ENCODE measurements at regions not wholly inside any gene's neighbourhood (a gene's known extent, or its start where the extent isn't known, plus 50 kb on each side); places are given as distances from the start of the nearest gene placed in this dataset.
"Not testable (repeated sequence)": the region's sequence is repeated elsewhere in the genome, so short reads cannot be mapped to it uniquely, and the experiment has no call there.

- no peak for DNase-seq
These were observed 167.1 kb upstream of the ZNF337 start for GRCh38 chr20:25863536-25864325.

DNA sequence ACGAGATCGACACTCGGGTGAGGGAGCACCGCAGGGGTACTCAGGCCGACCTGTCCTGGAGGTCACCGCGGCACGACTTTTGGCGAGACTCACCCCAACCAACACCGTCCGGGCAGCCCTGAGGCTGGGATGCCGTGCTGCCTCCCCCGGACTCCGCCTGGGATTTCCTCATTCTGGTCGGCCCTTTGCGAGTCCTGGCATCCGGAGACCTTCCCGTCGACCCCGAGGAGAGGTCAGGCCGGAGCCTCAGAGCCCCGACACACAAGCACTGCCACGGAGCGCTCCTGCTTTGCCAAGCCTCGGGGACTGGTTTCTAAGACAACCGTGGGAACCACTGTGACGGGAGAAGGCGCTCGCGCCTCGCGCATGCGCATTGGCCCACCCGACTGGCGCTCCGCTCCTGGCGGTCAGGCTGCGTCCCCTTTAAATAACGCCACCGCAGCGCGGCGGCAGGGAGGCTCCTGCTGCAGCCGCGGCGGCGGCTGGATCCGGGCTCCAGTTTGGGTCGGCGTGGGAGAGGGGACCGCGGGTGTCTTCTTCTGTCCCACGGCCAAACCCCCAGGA lies 166.4 kb upstream of the ZNF337 start:
- DNase-seq = peak; percentile 84

DNA sequence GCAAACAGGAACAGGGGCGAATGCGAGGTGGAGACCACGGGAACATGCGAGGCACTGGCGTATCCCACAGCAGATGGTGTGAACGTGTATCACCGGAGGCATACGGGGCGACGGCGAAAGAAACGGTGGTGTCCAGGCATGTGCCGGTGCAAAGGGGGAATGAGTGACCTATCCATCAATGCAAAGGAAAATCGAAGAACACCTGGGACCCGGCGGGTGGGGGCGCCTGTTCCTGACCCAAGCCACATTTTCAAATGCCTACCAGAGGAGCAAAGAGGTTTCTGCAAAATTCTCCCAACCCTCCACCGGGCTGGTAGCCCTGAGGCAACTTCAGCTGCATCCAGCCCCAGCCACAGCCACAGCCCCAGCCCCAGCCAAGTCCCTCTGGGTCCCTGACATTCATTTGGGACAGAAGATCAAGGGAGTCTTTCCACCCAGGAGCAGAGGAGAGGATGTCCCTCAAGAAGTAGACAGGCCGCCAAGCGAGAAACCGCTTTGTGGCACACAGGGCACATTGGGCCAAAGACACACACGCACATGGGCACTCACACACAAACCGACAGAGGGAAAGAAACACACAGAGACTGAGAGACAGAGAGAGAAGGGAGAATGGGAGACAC lies 164.0 kb upstream of the ZNF337 start:
- no peak for DNase-seq

- peak; percentile 69 for DNase-seq
These were observed 163.2 kb upstream of the ZNF337 start for GRCh38 chr20:25859649-25860530.

GRCh38 chr20:25858495-25859425 lies 162.1 kb upstream of the ZNF337 start:
- no peak for DNase-seq

DNA sequence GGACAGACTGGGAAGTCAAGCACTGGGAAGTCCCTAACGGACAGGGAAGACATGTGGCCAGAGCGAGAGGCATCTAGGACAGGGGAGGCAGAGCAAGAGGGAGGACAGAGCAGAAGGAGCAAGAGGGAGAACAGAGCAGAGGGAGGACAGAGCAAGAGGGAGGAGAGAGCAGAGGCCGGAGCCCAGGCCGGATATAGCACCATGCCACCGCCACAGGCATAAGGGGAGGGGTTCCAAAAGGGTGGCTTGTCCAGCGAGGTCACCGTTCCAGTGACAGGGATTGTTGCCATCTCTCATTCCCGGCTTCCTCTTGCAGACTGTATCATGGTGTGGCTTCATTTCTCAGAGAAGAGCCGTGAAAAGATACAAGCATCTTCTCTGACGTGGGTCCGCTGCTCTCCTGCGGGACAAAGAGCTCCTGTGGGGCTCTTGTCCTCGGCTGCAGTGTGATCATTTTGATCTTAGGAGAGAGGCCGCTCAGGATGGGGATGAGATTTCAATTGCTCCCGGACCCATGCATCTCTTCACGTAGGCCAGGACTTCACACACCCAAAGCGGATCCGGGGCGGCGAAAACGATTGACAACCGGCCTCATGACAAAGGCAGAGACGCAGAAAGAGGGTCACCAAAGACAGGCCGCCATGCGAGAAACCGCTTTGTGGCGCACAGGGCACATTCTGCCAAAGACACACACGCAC lies 160.6 kb upstream of the ZNF337 start:
- not testable (repeated sequence) for DNase-seq

DNA sequence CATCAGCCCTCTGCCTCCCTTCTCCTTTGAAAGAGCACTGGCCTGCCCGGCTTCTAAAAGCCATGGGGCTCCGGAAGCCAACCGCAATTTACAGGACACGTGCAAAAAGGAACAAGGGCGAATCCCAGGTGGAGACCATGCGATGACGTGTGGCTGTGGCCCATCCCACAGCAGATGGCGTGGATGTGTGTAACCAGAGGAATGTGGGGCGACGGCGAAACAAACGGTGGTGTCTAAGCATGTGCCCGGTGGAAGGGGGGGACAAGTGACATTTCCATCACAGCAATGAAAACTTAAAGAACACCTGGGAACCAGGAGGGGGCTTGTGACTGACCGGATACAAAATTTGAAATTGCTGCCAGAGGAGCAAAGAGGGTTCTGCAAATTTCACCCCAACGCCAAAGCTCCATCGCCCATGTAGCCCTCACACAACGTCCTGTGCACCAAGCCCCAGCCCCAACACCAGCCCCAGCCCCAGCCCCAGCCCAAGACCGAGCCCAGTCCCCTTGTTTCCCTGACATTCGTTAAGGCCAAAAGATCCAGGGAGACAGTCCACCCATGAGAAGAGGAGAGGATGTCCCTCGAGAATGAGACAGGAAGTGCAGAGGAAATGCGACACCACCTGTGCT lies 159.7 kb upstream of the ZNF337 start:
- no peak for DNase-seq

DNA sequence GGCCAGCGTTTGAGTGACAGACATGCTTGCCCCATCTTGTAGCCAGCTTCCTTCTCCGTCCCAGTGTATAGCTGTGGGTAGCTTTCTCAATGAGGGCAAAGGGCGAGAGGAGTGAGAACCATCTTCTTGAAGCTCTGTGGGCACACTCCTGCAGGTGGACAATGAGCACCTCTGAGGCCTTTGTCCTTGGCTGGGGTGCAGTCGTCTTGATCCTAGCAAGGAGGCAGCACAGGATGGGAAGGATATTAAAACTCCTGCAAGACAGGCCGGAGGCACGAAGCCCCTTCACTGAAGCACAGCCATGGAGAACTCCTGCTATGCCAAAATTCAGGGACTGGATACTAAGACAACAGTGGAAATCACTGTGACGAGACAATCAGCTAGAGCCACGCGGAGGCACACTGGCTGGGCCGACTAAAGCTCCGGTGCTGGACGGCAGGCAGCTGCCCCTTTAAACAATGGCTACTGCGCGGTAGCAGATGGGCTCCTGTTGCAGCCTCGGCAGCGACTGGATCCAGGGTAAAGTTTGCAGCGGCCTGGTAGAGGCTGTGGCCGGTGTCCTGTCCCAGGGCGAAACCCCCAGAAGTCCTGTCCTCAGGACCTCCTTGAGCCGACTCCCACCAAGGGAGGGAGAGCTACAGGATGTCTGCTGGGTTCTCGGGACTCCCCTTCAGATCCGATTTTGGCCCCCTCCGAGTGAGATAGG lies 159.0 kb upstream of the ZNF337 start:
- not testable (repeated sequence) for DNase-seq

- not testable (repeated sequence) for DNase-seq
These were observed 158.0 kb upstream of the ZNF337 start for GRCh38 chr20:25854666-25855065.

DNA sequence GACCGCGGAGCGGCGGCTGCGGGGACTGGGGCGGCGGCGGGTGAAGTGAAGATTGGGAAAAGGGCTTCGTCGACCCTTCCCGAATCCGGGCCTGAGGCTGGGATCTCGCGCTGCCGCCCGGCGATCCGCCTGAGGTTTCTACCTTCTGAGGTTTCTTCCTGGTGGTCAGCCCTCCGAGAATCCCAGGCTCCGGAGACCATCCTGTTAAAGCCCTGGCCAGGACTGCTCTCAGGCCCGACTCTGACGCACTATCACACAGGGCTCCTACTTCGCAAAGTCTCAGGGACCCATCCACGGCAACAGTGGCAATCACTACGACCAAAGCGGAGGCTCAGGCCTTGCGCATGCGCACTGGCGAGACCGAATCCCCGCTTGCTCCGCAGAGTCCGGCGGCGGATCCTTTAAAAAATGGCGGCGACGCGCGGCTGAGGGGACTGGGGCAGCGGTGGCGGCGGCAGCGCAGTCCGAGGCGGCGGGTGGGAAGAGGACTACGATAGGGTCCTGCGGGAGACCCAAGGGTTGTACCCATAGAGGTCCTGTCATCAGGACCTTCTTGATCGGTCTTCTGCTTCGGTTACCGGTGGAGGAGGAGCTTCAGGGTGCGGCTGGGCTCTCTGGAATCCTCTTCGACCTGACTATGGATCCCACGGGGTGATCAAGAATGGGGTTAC lies 157.2 kb upstream of the ZNF337 start:
- DNase-seq = peak; percentile 85

DNA sequence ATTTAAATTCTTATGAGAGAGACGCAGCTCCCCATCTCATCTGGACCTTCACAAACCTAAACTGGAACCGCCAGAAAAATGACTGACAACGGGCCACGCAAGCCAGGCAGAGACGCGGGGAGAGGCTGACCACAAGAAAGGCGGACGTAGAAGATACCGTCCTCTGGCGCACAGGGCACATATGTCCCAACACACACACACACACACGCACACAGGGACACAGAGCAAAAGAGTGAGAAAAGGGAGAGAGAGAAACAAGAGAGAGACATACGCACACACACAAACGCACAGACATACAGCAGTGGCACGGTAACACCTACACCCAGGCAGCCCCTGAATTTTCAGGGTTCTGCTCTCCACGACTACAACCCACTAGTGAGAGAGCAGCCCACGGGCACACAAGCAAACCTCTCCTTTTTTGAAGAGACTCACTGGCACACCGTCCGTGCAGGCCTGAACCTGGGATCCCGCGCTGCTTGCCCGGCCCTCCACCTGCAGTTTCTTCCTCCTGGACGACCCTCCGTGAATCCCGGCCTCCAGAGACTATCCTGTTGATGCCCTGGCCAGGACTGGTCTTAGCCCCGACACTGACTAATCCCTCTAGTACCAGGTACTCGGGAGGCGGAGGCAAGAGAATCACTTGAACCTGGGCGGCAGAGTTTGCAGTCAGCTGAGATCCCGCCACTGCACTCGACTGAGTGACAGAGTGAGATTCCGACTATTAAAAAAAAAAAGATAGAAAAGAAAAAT lies 156.5 kb upstream of the ZNF337 start:
- DNase-seq = not testable (repeated sequence)

DNA sequence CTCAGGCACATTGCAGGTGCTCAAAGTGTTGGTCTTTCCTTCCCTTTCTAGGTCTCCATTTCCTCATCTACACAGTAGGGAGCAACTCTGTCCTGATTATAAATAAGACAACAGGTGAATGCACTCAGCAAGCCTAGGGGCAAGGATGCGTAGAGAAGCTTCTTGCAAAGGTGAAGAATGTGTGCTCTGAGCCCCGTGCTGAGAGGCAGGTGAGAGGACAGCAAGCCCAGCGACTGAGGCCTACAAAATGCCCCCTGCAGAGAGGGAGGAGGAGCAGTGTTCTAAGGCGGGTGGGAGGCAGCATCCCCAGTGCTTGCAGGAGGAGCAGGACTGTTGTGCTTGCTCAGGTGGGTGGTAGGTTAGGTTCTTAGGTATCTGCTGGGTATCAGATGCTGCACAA lies 153.5 kb upstream of the ZNF337 start:
- DNase-seq = not testable (repeated sequence)

DNA sequence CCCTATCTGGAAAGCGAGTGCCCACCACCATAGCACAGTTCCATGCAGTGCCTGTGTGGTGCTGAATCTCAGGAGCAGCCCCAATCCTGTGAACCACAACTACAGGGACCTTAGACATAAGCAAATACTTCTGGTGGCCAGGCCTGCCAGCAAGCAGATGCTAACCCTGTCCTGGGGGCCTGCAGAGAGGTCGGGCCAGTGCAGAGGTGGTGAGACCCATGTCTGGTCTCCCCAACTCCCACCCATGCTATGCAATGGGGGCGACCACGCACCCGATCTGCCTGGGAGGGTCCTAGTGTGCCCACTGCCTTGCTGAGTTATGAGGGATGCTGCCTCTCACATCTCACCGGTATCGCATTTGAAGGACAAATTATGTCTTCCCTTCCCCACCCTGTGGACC lies 151.6 kb upstream of the ZNF337 start:
- no peak for DNase-seq

DNA sequence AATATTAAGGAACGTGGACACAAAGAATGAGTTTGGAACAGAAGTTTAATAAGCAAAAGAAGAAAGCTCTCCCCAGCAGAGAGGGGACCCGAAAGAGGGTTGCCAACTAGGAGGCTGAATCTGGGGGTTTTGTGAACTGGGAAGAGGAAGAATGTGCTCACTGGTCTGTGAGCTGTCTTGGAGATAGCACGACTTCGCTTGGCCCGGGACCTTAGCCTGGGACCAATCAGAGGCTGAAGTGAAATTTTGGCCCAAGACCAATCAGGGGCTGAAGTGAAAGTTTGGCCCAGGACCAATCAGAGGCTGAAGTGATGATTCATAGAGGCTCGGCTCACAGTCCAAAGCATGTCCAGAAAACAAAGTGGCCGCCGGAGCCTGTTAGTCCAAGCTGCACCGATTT lies 148.0 kb upstream of the ZNF337 start:
- DNase-seq = not testable (repeated sequence)

- DNase-seq = not testable (repeated sequence)
These were observed 116.9 kb upstream of the ZNF337 start for GRCh38 chr20:25813511-25813910.

- DNase-seq = not testable (repeated sequence)
These were observed 101.7 kb upstream of the ZNF337 start for GRCh38 chr20:25798174-25798993.

- DNase-seq = not testable (repeated sequence)
These were observed 100.4 kb upstream of the ZNF337 start for GRCh38 chr20:25797062-25797461.

- DNase-seq = not testable (repeated sequence)
These were observed 80.6 kb upstream of the ZNF337 start for GRCh38 chr20:25777241-25777640.
